ENCODE measurements at regions not wholly inside any gene's neighbourhood (a gene's known extent, or its start where the extent isn't known, plus 50 kb on each side); places are given as distances from the start of the nearest gene placed in this dataset.

DNA sequence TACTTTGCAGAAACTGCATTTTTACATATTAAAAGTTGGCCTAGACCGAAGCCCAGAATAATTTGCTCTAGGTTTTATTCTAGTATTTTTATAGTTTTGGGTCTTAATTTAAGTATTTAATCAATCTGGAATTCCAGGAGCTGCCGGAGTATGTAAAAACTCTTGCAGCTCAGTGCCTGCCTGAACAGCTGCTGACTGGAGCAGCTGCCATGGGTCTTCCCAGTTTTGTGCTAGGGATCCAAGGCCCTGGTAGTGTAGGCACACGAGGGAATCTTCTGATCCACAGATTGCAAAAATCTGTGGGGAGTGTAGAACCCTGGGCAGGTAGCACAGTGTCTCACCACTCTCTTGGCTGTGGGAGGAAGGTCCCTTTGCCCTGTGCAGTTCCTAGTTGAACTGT is 87.0 kb upstream of the HS3ST3A1 start:
- no peaks in the 10 kb centered on the region for H3K4me1 ChIP-seq
- intact Hi-C loops (cut with DNase I) = no loop called here
- no peaks in the 10 kb centered on the region for H3K36me3 ChIP-seq
- no peak for DNase-seq (ENCODE audit: extremely low spot score)
- TF ChIP-seq POLR2AphosphoS5 (IDR thresholded peaks at IDR 0.05) = no peak
- TF ChIP-seq EP300 (IDR thresholded peaks at IDR 0.05) = no peak
- TF ChIP-seq POLR2A (IDR thresholded peaks at IDR 0.05; ENCODE audit: low read depth) = no peak
- TF ChIP-seq, protein P1, sequence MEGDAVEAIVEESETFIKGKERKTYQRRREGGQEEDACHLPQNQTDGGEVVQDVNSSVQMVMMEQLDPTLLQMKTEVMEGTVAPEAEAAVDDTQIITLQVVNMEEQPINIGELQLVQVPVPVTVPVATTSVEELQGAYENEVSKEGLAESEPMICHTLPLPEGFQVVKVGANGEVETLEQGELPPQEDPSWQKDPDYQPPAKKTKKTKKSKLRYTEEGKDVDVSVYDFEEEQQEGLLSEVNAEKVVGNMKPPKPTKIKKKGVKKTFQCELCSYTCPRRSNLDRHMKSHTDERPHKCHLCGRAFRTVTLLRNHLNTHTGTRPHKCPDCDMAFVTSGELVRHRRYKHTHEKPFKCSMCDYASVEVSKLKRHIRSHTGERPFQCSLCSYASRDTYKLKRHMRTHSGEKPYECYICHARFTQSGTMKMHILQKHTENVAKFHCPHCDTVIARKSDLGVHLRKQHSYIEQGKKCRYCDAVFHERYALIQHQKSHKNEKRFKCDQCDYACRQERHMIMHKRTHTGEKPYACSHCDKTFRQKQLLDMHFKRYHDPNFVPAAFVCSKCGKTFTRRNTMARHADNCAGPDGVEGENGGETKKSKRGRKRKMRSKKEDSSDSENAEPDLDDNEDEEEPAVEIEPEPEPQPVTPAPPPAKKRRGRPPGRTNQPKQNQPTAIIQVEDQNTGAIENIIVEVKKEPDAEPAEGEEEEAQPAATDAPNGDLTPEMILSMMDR (IDR thresholded peaks at IDR 0.05) = no peak
- H3K27ac ChIP-seq (replicated peaks in 1 of 4) = no peak overlapping the region
- no peaks in the 10 kb centered on the region for H3K27me3 ChIP-seq
- no peak overlapping the region for H3K4me3 ChIP-seq
- 89% methylated on average over 3 of the region's 3 CpGs for WGBS
- H3K9me3 ChIP-seq = peaks cover 0 to 5% (median 0%) of the 10 kb centered on the region in 4 donors

GRCh38 chr17:13690806-13691205 is 89.1 kb upstream of the HS3ST3A1 start:
- no peak for DNase-seq (ENCODE audit: extremely low spot score)
- 89% methylated on average over 1 of the region's 1 CpG for WGBS
- no peaks in the 10 kb centered on the region for H3K36me3 ChIP-seq
- TF ChIP-seq POLR2A (IDR thresholded peaks at IDR 0.05; ENCODE audit: low read depth) (no peak), POLR2AphosphoS5 (IDR thresholded peaks at IDR 0.05) (no peak), EP300 (IDR thresholded peaks at IDR 0.05) (no peak)
- TF ChIP-seq, protein P1 (IDR thresholded peaks at IDR 0.05) = no peak
- H3K27me3 ChIP-seq = no peaks in the 10 kb centered on the region
- no peaks in the 10 kb centered on the region for H3K9me3 ChIP-seq
- intact Hi-C loops (cut with DNase I) = no loop called here
- no peaks in the 10 kb centered on the region for H3K4me1 ChIP-seq
- H3K27ac ChIP-seq (replicated peaks in 1 of 4) = no peak overlapping the region
- H3K4me3 ChIP-seq = no peak overlapping the region

- Histone ChIP-seq H3K4me3 (no peak overlapping the region), H3K36me3 (no peaks in the 10 kb centered on the region), H3K9me3 (peaks cover 0 to 6% (median 0%) of the 10 kb centered on the region in 4 donors), H3K27me3 (no peaks in the 10 kb centered on the region), H3K27ac (replicated peaks in 1 of 4) (no peak overlapping the region), H3K4me1 (no peaks in the 10 kb centered on the region)
- intact Hi-C loops (cut with DNase I) = no loop called here
- no peak for TF ChIP-seq POLR2AphosphoS5 (IDR thresholded peaks at IDR 0.05)
- no peak for TF ChIP-seq POLR2A (IDR thresholded peaks at IDR 0.05; ENCODE audit: low read depth)
- TF ChIP-seq EP300 (IDR thresholded peaks at IDR 0.05) = no peak
- TF ChIP-seq, protein P1 (IDR thresholded peaks at IDR 0.05) = no peak
- no peak for DNase-seq (ENCODE audit: extremely low spot score)
These were observed 93.2 kb upstream of the HS3ST3A1 start for GRCh38 chr17:13694934-13695333.

- Histone ChIP-seq H3K4me1 (no peaks in the 10 kb centered on the region), H3K27me3 (no peaks in the 10 kb centered on the region), H3K9me3 (peaks cover 0 to 6% (median 0%) of the 10 kb centered on the region in 4 donors), H3K36me3 (no peaks in the 10 kb centered on the region), H3K27ac (replicated peaks in 1 of 4) (no peak overlapping the region), H3K4me3 (no peak overlapping the region)
- 67% methylated on average over 3 of the region's 3 CpGs for WGBS
- TF ChIP-seq POLR2A (IDR thresholded peaks at IDR 0.05; ENCODE audit: low read depth) = no peak
- no peak for TF ChIP-seq EP300 (IDR thresholded peaks at IDR 0.05)
- TF ChIP-seq POLR2AphosphoS5 (IDR thresholded peaks at IDR 0.05) = no peak
- TF ChIP-seq, protein P1 (IDR thresholded peaks at IDR 0.05) = no peak
- no peak for DNase-seq (ENCODE audit: extremely low spot score)
- intact Hi-C loops (cut with DNase I) = no loop called here
These were observed 97.1 kb upstream of the HS3ST3A1 start for GRCh38 chr17:13698832-13699231.

DNA sequence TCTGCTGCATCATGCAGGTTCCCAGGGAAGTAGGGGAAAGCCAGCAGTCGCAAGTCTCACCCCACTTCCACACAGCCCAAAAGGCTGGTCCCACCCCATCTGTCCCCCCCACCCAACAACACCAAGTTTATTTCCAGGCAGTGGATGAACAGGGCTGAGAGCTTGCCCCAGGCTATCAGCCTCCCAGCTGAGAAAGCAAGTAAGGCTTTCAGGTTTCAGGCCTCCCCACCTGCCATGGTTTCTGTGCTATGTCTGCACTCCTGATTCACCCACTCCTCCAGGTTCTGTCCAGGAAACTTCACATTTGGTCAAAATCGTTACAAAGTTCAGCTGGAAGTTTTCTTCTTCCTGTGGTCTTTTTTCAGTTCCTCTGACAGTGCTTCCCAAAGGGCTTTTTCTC is 97.5 kb upstream of the HS3ST3A1 start:
- Histone ChIP-seq H3K27me3 (no peaks in the 10 kb centered on the region), H3K4me1 (no peaks in the 10 kb centered on the region), H3K4me3 (no peak overlapping the region), H3K36me3 (no peaks in the 10 kb centered on the region), H3K9me3 (peaks cover 0 to 6% (median 0%) of the 10 kb centered on the region in 4 donors), H3K27ac (replicated peaks in 1 of 4) (no peak overlapping the region)
- no peak for TF ChIP-seq POLR2A (IDR thresholded peaks at IDR 0.05; ENCODE audit: low read depth)
- TF ChIP-seq, protein P1 (IDR thresholded peaks at IDR 0.05) = no peak
- no peak for TF ChIP-seq POLR2AphosphoS5 (IDR thresholded peaks at IDR 0.05)
- no peak for TF ChIP-seq EP300 (IDR thresholded peaks at IDR 0.05)
- intact Hi-C loops (cut with DNase I) = no loop called here
- 77% methylated on average over 2 of the region's 2 CpGs for WGBS
- no peak for DNase-seq (ENCODE audit: extremely low spot score)

All from esophagus muscularis mucosa (tissue), 4 donors.